ENCODE measurements at regions not wholly inside any gene's neighbourhood (a gene's known extent, or its start where the extent isn't known, plus 50 kb on each side); places are given as distances from the start of the nearest gene placed in this dataset.

- TF ChIP-seq HMGXB4 (CRISPR knock-in tag; IDR thresholded peaks at IDR 0.05; ENCODE audit: borderline replicate concordance) (no peak), ELK1 (IDR thresholded peaks at IDR 0.05; ENCODE audit: low read depth, low read length) (no peak), ZFP36 (IDR thresholded peaks at IDR 0.05; ENCODE audit: borderline replicate concordance, partially characterized antibody) (no peak), CHD2 (IDR thresholded peaks at IDR 0.05; ENCODE audit: low read length, partially characterized antibody) (no peak), SREBF2 (IDR thresholded peaks at IDR 0.05) (no peak), CHD4 (IDR thresholded peaks at IDR 0.05; ENCODE audit: borderline replicate concordance) (no peak)
- CTCF ChIA-PET = no interaction called here
These were observed 713.4 kb downstream of the IRX1 start for GRCh38 chr5:4309026-4309425.

GRCh38 chr5:4313138-4313537 is 717.5 kb downstream of the IRX1 start:
- no peak for ATAC-seq
- POLR2A ChIA-PET = no interaction called here
- TF ChIP-seq BHLHE40 (IDR thresholded peaks at IDR 0.05; ENCODE audit: low read depth, low read length) (no peak), RCOR1 (IDR thresholded peaks at IDR 0.05; ENCODE audit: low read depth, low read length) (no peak), HOXA7 (CRISPR knock-in tag; IDR thresholded peaks at IDR 0.05) (no peak), NFE2L2 (conservative IDR thresholded peaks at IDR 0.05; ENCODE audit: low read length) (no peak), POLR2AphosphoS2 (conservative IDR thresholded peaks at IDR 0.05; ENCODE audit: low read length) (no peak), ZC3H11A (IDR thresholded peaks at IDR 0.05) (no peak), ELK1 (IDR thresholded peaks at IDR 0.05; ENCODE audit: low read depth, low read length) (no peak), SMC3 (IDR thresholded peaks at IDR 0.05) (no peak), GATA3 (IDR thresholded peaks at IDR 0.05; ENCODE audit: borderline replicate concordance) (no peak)
- CTCF ChIA-PET = no interaction called here
- Histone ChIP-seq H3K4me2 (no peak overlapping the region), H3K9me3 (no peaks in the 10 kb centered on the region), H3K4me1 (no peaks in the 10 kb centered on the region), H3K4me3 (no peak overlapping the region), H3K27ac (no peak overlapping the region)
- 1% methylated on average over 5 of the region's 5 CpGs for WGBS (ENCODE audit: missing lambda C conversion rate)
- no peak for DNase-seq (ENCODE audit: low read depth in 1 of 2, low spot score in 1 of 2)
- FAIRE-seq = no peak

More at GRCh38 chr5:4309026-4309425, 713.4 kb downstream of the IRX1 start:
- H3K27ac ChIP-seq = no peak overlapping the region
- ATAC-seq = no peak
- H3K9me3 ChIP-seq = no peaks in the 10 kb centered on the region
- WGBS (ENCODE audit: missing lambda C conversion rate) = 8% methylated on average over 7 of the region's 7 CpGs
- no peak for DNase-seq (ENCODE audit: low read depth in 1 of 2, low spot score in 1 of 2)
- no peak overlapping the region for H3K4me2 ChIP-seq
- no peaks in the 10 kb centered on the region for H3K4me1 ChIP-seq
- POLR2A ChIA-PET = no interaction called here
- no peak overlapping the region for H3K4me3 ChIP-seq
- no peak for FAIRE-seq

GRCh38 chr5:4319478-4320128 is 724.0 kb downstream of the IRX1 start:
- H3K4me2 ChIP-seq = no peak overlapping the region
- no peak for TF ChIP-seq HEYL (CRISPR knock-in tag; IDR thresholded peaks at IDR 0.05)
- H3K9me3 ChIP-seq = no peaks in the 10 kb centered on the region
- POLR2A ChIA-PET = no interaction called here
- H3K4me3 ChIP-seq = no peak overlapping the region
- ATAC-seq (no peak), DNase-seq (ENCODE audit: low read depth in 1 of 2, low spot score in 1 of 2) (no peak), FAIRE-seq (no peak)
- no peaks in the 10 kb centered on the region for H3K4me1 ChIP-seq
- WGBS (ENCODE audit: missing lambda C conversion rate) = 14% methylated on average over 16 of the region's 16 CpGs
- CTCF ChIA-PET = no interaction called here
- H3K27ac ChIP-seq = no peak overlapping the region

- ATAC-seq (no peak), DNase-seq (ENCODE audit: low read depth in 1 of 2, low spot score in 1 of 2) (no peak), FAIRE-seq (no peak)
- H3K27ac ChIP-seq = no peak overlapping the region
- no peak overlapping the region for H3K4me3 ChIP-seq
- CTCF ChIA-PET = no interaction called here
- 0% methylated on average over 2 of the region's 2 CpGs for WGBS (ENCODE audit: missing lambda C conversion rate)
- H3K4me2 ChIP-seq = no peak overlapping the region
- POLR2A ChIA-PET = no interaction called here
- 0 out of 3 replicates have a peak, but pooled peaks cover 4% of the 10 kb centered on the region for H3K9me3 ChIP-seq
- H3K4me1 ChIP-seq = no peaks in the 10 kb centered on the region
- TF ChIP-seq CEBPB (IDR thresholded peaks at IDR 0.05) (no peak), E2F6 (IDR thresholded peaks at IDR 0.05; ENCODE audit: borderline replicate concordance, low read depth) (no peak), CTCF (IDR thresholded peaks at IDR 0.05) (no peak), MAFK (IDR thresholded peaks at IDR 0.05; ENCODE audit: partially characterized antibody) (no peak), CBX2 (IDR thresholded peaks at IDR 0.05; ENCODE audit: borderline replicate concordance, low read depth) (no peak), RAD21 (conservative IDR thresholded peaks at IDR 0.05 in 1 of 2, IDR thresholded peaks at IDR 0.05 in 1 of 2) (no peak), TP53 (CRISPR knock-in tag; IDR thresholded peaks at IDR 0.05) (no peak), MAZ (IDR thresholded peaks at IDR 0.05; ENCODE audit: borderline replicate concordance, low read depth, low read length) (no peak), CHD2 (IDR thresholded peaks at IDR 0.05; ENCODE audit: low read length, partially characterized antibody) (no peak), POLR2AphosphoS2 (conservative IDR thresholded peaks at IDR 0.05; ENCODE audit: low read length) (no peak), SMC3 (IDR thresholded peaks at IDR 0.05) (no peak), NPAS2 (CRISPR knock-in tag; IDR thresholded peaks at IDR 0.05; ENCODE audit: borderline replicate concordance) (no peak), CHD4 (IDR thresholded peaks at IDR 0.05; ENCODE audit: borderline replicate concordance) (no peak), SREBF2 (IDR thresholded peaks at IDR 0.05) (no peak)
These were observed 734.7 kb downstream of the IRX1 start for GRCh38 chr5:4330327-4330726.
